Common myeloid progenitor, CD34-positive (primary cell): ENCODE measurements at regions not wholly inside any gene's neighbourhood (a gene's known extent, or its start where the extent isn't known, plus 50 kb on each side); places are given as distances from the start of the nearest gene placed in this dataset.

ENCODE experiments used
- CTCF ChIA-PET: fragments of 350-600 bp; sonication (Branson Sonifier 250); formaldehyde crosslinking; loops from one replicate; lab custom pipeline; 2021; ENCODE audit warnings: antibody characterized with exemption; lab: Charles Lee
- POLR2A ChIA-PET: fragments of 350-600 bp; sonication (Branson Sonifier 250); formaldehyde crosslinking; loops from one replicate; lab custom pipeline; 2021; ENCODE audit warnings: antibody characterized with exemption; lab: Charles Lee
- DNase-seq, 3 donors: peaks; one replicate each; pipeline versions ENCODE4 v3.0.0 to v3.0.0-alpha.2; 2013
- H3K27ac ChIP-seq, 2 experiments: 1 replicate in 1 of 2; 2 replicates in 1 of 2; pipeline ENCODE4 v1.7.0; 2013; ENCODE audit warnings: inconsistent platforms in 2 of 2, low read length in 2 of 2, mild to moderate bottlenecking in 2 of 2, low read depth in 1 of 2, moderate library complexity in 1 of 2; ENCODE audit not compliant: severe bottlenecking in 2 of 2, insufficient read depth in 1 of 2, poor library complexity in 1 of 2
- H3K27me3 ChIP-seq, 5 experiments: replicated peaks in 2 of 5; 1 replicate in 3 of 5; 2 replicates in 2 of 5; pipeline versions ENCODE4 v1.6.1 to v1.7.0; 2013; ENCODE audit warnings: low read length in 4 of 5, mild to moderate bottlenecking in 2 of 5, moderate library complexity in 2 of 5, inconsistent platforms in 1 of 5; ENCODE audit not compliant: insufficient read depth in 5 of 5, control insufficient read depth in 4 of 5
- H3K36me3 ChIP-seq, 4 experiments: 1 replicate in 2 of 4; 2 replicates in 2 of 4; pipeline versions ENCODE4 v1.6.1 to v1.7.0; 2013; ENCODE audit warnings: low read length in 3 of 4, control low read depth in 1 of 4, mild to moderate bottlenecking in 1 of 4; ENCODE audit not compliant: control insufficient read depth in 4 of 4, insufficient read depth in 4 of 4
- H3K4me1 ChIP-seq, 4 experiments: 1 replicate in 3 of 4; 2 replicates in 1 of 4; pipeline versions ENCODE4 v1.6.1 to v1.7.1; 2013; ENCODE audit warnings: low read length in 3 of 4, mild to moderate bottlenecking in 3 of 4, control low read depth in 1 of 4, inconsistent platforms in 1 of 4, moderate library complexity in 1 of 4; ENCODE audit not compliant: control insufficient read depth in 4 of 4, insufficient read depth in 4 of 4; ENCODE audit errors: control extremely low read depth in 1 of 4
- H3K4me3 ChIP-seq, 7 experiments: 1 replicate in 4 of 7; 2 replicates in 3 of 7; pipeline versions ENCODE4 v1.5.1 to v1.7.0; 2013; ENCODE audit warnings: mild to moderate bottlenecking in 7 of 7, low read length in 6 of 7, moderate library complexity in 6 of 7, inconsistent platforms in 2 of 7, low read depth in 2 of 7, control low read depth in 1 of 7; ENCODE audit not compliant: insufficient read depth in 4 of 7, control insufficient read depth in 1 of 7; ENCODE audit errors: extremely low read depth in 1 of 7
- H3K9me3 ChIP-seq, 5 experiments: 1 replicate in 4 of 5; 2 replicates in 1 of 5; pipeline versions ENCODE4 v1.6.1 to v1.7.1; 2013; ENCODE audit warnings: low read length in 4 of 5, mild to moderate bottlenecking in 2 of 5, inconsistent platforms in 1 of 5, low read depth in 1 of 5, moderate library complexity in 1 of 5; ENCODE audit not compliant: control insufficient read depth in 4 of 5, insufficient read depth in 2 of 5; ENCODE audit errors: control extremely low read depth in 1 of 5
- WGBS: methylation state at CpG from one replicate; pipeline ENCODE4 v1.1.5; 2013; ENCODE audit not compliant: insufficient coverage; 5-methylcytosine and 5-hydroxymethylcytosine counted together

DNA sequence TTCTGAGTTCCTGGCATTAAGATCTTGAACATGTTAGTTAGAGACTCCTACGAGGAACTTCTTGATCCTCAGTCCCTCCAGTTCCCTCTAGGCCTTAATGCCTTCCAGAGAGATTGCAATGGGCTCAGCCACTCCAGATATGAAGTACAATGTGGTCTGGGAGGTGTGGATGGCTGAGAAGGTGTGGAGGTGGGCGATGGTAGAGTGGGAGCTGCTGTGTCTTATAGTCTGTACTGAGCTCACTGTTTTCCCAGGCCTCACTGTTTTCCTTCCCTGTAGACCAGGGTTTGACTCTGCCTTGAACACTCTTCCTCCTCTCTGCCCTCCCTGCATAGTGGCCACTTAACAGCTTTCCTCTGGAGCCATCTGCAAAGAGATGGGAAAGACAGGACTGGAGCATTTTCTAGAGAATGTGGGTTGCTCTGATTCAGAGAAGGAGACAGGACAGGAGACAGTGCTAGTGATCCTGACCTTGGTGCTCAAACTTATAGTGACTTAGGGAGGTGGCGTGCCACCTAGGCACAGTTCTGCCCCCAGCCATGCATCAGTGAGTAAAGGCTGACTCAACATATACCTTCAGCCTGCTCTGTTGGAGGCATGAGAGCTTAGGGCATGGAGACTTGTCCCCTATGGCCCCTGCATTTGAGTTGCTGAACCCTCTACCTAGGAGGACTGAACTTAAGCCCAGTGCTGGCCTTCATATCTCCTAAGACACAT, 129.7 kb downstream of the TDRD15 start:
- no peak overlapping the region for H3K4me3 ChIP-seq
- no peaks in the 10 kb centered on the region for H3K27me3 ChIP-seq
- 92% methylated on average over 2 of the region's 3 CpGs for whole genome bisulfite sequencing
- no peaks in the 10 kb centered on the region for H3K36me3 ChIP-seq
- no peak for DNase-seq
- ChIA-PET POLR2A (no interaction called here), CTCF (interaction anchor here (1.8 kb wide), 1 partner anchor 10 kb away, joined by 9 read pairs; no protein-coding TSS in a partner anchor)
- no peak overlapping the region for H3K27ac ChIP-seq
- H3K4me1 ChIP-seq = peaks cover 0 to 15% (median 12%) of the 10 kb centered on the region in 4 experiments
- no peaks in the 10 kb centered on the region for H3K9me3 ChIP-seq

DNA sequence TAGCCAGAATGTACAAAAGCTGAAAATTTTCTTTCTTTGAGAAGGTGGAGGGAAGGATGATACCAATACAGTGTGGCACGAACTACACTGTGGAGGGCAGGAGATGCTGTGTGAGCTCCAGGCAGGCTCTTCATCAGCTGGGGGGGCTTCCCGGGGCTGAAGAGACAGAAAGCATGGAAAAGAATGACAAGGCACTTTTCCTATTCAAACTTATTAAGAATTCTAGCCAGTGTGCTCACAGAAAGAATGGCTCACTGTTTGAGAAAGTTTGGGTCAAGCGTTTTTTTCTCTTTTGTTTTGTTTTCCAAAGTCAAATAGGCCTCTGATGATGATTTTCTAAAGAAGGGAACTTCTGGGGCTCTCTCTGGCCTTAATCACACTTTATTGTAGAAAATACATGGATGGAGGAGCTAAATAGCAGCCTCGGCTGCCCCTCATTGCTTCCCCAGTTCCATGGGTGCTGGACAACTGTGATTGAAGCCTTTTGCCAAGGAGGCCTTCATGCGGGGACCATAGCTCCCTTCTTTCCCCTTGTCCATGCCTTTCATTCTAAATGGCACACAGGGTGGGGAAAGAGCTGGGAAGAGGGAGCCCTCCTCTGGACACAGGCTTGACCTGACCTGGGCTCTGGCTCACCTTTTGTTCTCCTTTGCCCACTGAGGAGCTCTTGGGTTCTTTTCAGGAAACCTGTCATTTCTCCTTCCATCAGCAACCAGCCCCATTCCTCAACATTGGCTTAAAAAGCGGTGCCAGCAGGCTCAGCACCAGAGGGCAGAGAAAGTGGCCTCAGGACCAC, 130.6 kb downstream of the TDRD15 start:
- H3K27me3 ChIP-seq = no peaks in the 10 kb centered on the region
- DNase-seq = no peak
- WGBS = 96% methylated on average over 3 of the region's 6 CpGs
- no peaks in the 10 kb centered on the region for H3K36me3 ChIP-seq
- CTCF ChIA-PET = interaction anchor here (1.5 to 1.8 kb wide), 2 partner anchors 9 to 13 kb away, joined by 3 to 9 read pairs; no protein-coding TSS in a partner anchor
- H3K4me3 ChIP-seq = no peak overlapping the region
- H3K27ac ChIP-seq = no peak overlapping the region
- POLR2A ChIA-PET = no interaction called here
- peaks cover 0 to 15% (median 12%) of the 10 kb centered on the region in 4 experiments for H3K4me1 ChIP-seq
- no peaks in the 10 kb centered on the region for H3K9me3 ChIP-seq

DNA sequence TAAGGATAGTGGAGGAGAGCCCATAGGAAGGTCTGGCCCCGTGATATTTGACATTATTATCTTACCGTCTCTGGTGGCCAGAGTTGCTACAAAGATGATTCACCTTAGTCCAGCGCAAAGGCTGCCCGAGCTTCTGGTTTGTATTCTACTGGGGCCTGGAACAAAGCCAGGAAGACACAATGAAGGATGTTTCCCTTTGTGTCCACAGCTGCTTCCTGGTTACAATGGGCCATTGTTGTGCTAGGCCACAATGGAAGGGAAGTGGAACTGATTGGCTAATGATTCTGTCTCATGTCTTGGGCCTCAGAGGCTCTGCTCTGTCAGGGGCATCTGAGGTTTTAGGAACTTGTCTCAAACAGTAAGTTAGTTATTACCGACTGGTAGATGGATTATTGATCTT, 132.2 kb downstream of the TDRD15 start:
- Histone ChIP-seq H3K27ac (no peak overlapping the region), H3K27me3 (no peaks in the 10 kb centered on the region), H3K36me3 (no peaks in the 10 kb centered on the region), H3K4me1 (peaks cover 0 to 18% (median 12%) of the 10 kb centered on the region in 4 experiments), H3K9me3 (no peaks in the 10 kb centered on the region), H3K4me3 (no peak overlapping the region)
- 23% methylated on average over 4 of the region's 5 CpGs for WGBS
- peak; percentile 42 to 95 (median 93) for DNase-seq
- ChIA-PET CTCF (no interaction called here), POLR2A (no interaction called here)

DNA sequence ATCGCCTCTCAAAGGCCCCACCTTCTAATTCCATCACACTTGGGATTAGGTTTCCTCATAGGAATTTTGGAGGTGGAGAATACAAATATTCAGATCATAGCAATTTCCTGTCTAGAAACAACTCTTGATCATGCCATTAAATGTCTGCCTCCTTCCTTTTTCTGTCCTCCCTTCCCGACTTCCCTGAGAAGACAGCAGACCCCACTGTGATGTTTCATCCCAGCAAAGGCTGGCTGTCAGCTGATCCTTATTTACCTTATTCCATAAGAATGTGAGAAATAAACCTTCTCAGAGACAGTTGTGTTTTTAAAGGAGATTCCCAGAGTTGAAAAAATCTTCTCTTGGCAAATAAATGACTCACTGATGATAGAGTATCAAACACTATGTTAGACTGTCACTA, 133.9 kb downstream of the TDRD15 start:
- POLR2A ChIA-PET = no interaction called here
- no peak for DNase-seq
- WGBS = 86% methylated on average over 1 of the region's 2 CpGs

DNA sequence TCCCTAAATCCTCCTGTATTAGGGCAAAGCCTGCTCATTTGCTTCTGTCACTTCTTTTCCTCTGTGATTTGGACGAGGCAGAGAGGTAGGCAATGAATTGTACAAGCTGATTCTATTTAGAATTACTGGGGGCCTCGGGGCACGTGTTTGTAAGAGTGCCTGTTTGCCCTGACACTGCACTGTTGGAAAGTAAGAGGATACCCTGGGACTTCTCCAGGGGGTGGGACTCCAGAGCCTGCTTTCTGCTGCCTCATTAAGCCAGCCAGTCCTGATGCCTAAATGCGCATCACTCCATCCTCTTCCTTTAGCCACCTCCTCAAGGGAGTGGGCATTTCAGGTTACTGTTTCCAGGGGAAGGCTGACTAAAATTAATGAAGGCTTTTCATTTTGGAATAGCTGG, 134.3 kb downstream of the TDRD15 start:
- WGBS = 96% methylated on average over 3 of the region's 4 CpGs

More for the DNA sequence above, 133.9 kb downstream of the TDRD15 start:
- Histone ChIP-seq H3K4me3 (no peak overlapping the region), H3K27me3 (peaks cover 0 to under 1% (median 0%) of the 10 kb centered on the region in 5 experiments), H3K9me3 (no peaks in the 10 kb centered on the region), H3K27ac (no peak overlapping the region), H3K4me1 (peaks cover 0 to 18% (median 12%) of the 10 kb centered on the region in 4 experiments), H3K36me3 (no peaks in the 10 kb centered on the region)
- CTCF ChIA-PET = no interaction called here

DNA sequence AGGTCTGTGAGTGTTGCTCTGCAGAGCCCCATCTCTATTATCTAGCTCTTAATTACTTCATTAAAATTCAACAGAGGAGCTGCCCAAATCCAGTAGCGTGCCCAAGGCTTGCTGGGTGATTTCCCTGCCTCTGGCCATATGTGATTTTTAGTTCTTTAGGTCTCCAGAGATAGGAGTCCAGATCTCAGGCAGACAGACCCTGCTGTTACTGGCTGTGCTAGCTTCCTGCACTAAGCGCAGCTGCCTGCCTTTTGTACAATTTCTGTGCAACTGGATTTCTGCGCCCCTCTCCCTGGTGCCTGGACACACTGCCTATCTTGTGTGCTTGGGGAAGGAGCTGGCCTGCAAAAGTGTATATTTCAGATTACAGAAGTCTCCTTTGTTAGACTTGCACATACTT, 136.5 kb downstream of the TDRD15 start:
- no peaks in the 10 kb centered on the region for H3K36me3 ChIP-seq
- peaks cover 0 to 18% (median 12%) of the 10 kb centered on the region in 4 experiments for H3K4me1 ChIP-seq
- peaks cover 0 to 3% (median 0%) of the 10 kb centered on the region in 5 experiments for H3K27me3 ChIP-seq
- CTCF ChIA-PET = interaction anchor here (1.7 kb wide), 1 partner anchor 17 kb away, joined by 5 read pairs; no protein-coding TSS in a partner anchor
- WGBS = 100% methylated on average over 2 of the region's 3 CpGs
- H3K4me3 ChIP-seq = no peak overlapping the region
- POLR2A ChIA-PET = no interaction called here
- H3K27ac ChIP-seq = no peak overlapping the region
- H3K9me3 ChIP-seq = no peaks in the 10 kb centered on the region
- no peak for DNase-seq

More for the DNA sequence above, 134.3 kb downstream of the TDRD15 start:
- no peaks in the 10 kb centered on the region for H3K9me3 ChIP-seq
- H3K4me3 ChIP-seq = no peak overlapping the region
- no peaks in the 10 kb centered on the region for H3K36me3 ChIP-seq
- CTCF ChIA-PET = no interaction called here
- POLR2A ChIA-PET = no interaction called here
- H3K27ac ChIP-seq = no peak overlapping the region
- no peak for DNase-seq
- H3K27me3 ChIP-seq = peaks cover 0 to 3% (median 0%) of the 10 kb centered on the region in 5 experiments
- peaks cover 0 to 18% (median 12%) of the 10 kb centered on the region in 4 experiments for H3K4me1 ChIP-seq

DNA sequence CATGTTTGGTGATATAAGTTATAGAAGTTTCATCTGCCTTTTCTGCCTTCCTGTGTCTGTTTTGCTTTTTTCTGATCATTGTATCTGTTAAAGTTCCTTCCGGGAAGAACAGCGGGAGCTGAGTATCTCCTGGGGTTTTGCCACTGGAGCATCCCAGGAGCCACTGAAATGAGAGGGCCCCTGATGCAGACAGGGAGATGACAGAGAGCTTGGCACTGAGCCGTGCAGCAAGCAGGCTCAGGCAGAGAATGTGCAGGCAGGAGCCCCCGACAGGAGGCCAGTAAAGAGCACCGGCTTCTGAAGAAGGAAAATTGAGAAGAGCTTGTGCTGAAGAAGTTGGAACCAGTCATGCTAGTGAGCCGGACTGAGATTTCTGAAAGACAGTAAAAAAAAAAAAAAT, 137.8 kb downstream of the TDRD15 start:
- Histone ChIP-seq H3K9me3 (no peaks in the 10 kb centered on the region), H3K36me3 (no peaks in the 10 kb centered on the region), H3K4me3 (no peak overlapping the region), H3K27me3 (peaks cover 0 to 3% (median 0%) of the 10 kb centered on the region in 5 experiments), H3K4me1 (peaks cover 0 to 7% (median 3%) of the 10 kb centered on the region in 4 experiments), H3K27ac (no peak overlapping the region)
- WGBS = 93% methylated on average over 5 of the region's 6 CpGs
- no peak for DNase-seq
- POLR2A ChIA-PET = no interaction called here
- CTCF ChIA-PET = no interaction called here
